Esophagus muscularis mucosa (tissue), 4 donors: ENCODE measurements at regions not wholly inside any gene's neighbourhood (a gene's known extent, or its start where the extent isn't known, plus 50 kb on each side); places are given as distances from the start of the nearest gene placed in this dataset.

ENCODE experiments used
- DNase-seq: peaks from one replicate; pipeline ENCODE4 v3.0.0-alpha.2; 2017; ENCODE audit errors: extremely low spot score
- H3K27ac ChIP-seq, 4 donors: fragments of 200-600 bp; sonication (generic); replicated peaks in 1 of 4; 1 replicate in 3 of 4; 2 replicates in 1 of 4; pipeline ENCODE4 v1.5.1; 2016 to 2019; ENCODE audit warnings: mild to moderate bottlenecking in 1 of 4
- H3K27me3 ChIP-seq, 4 donors: fragments of 200-600 bp; sonication (generic); one replicate each; pipeline versions ENCODE4 v1.5.1 to v1.6.0; 2016 to 2019
- H3K36me3 ChIP-seq, 4 donors: fragments of 200-600 bp; sonication (generic); one replicate each; pipeline ENCODE4 v1.5.1; 2016 to 2019
- H3K4me1 ChIP-seq, 4 donors: fragments of 200-600 bp; sonication (generic); one replicate each; pipeline ENCODE4 v1.5.1; 2016 to 2019
- H3K4me3 ChIP-seq, 4 donors: fragments of 200-600 bp; sonication (generic); 1 replicate in 2 of 4; 2 replicates in 2 of 4; pipeline ENCODE4 v1.5.1; 2016 to 2019; ENCODE audit warnings: mild to moderate bottlenecking in 4 of 4, moderate library complexity in 1 of 4
- H3K9me3 ChIP-seq, 4 donors: fragments of 200-600 bp; sonication (generic); 1 replicate in 3 of 4; 2 replicates in 1 of 4; pipeline ENCODE4 v1.5.1; 2016 to 2019
- CTCF ChIP-seq, 3 experiments: fragments of 200-600 bp in 2 of 3; fragments of 450-650 bp in 1 of 3; sonication (generic) in 2 of 3; IDR thresholded peaks; one replicate each; pipeline ENCODE4 v1.5.1; 2017 to 2019; ENCODE audit warnings: antibody characterized with exemption in 3 of 3, mild to moderate bottlenecking in 2 of 3, moderate library complexity in 1 of 3
- EP300 ChIP-seq: sonication (generic); formaldehyde crosslinking; IDR thresholded peaks from one replicate; pipeline ENCODE4 v1.6.1; 2017; ENCODE audit warnings: antibody characterized with exemption
- POLR2A ChIP-seq: fragments of 450-650 bp; IDR thresholded peaks from one replicate; pipeline ENCODE4 v1.6.1; 2017; ENCODE audit warnings: antibody characterized with exemption, moderate library complexity, mild to moderate bottlenecking, low read depth
- POLR2AphosphoS5 ChIP-seq, 2 donors: sonication (generic); formaldehyde crosslinking; IDR thresholded peaks; one replicate each; pipeline ENCODE4 v1.6.1; 2017; ENCODE audit warnings: antibody characterized with exemption in 2 of 2
- WGBS: methylation state at CpG from one replicate; pipeline ENCODE4 v1.1.5; 2018; 5-methylcytosine and 5-hydroxymethylcytosine counted together
- intact Hi-C: fragments of 100-400 bp; cut with DNase I; formaldehyde crosslinking; loops from one replicate; pipeline ENCODE4 v1.15.1; 2023

DNA sequence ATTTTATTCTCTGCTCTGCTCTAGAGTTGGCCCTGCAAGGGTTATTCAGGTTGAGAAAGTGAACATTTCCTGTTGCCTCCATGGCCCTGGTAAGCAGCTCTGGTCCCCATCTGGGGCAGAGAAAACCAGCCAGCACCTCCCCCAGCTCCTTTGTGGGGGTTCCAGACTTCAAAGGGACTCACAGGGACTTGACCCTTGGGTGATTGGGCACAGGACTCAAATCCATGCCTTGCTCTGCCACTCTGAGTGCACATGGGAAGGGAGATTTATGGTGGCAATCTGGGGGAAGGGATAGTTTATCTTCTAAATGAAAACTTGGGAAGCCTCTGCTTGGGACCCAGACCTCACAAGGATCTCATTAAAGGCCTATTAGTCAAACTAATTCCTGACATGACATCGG lies 212.8 kb downstream of the FOXD2 start:
- Histone ChIP-seq H3K36me3 (no peaks in the 10 kb centered on the region), H3K4me3 (no peak overlapping the region), H3K4me1 (peaks cover 0 to 3% (median 0%) of the 10 kb centered on the region in 4 donors), H3K27me3 (peaks cover 0 to 14% (median 0%) of the 10 kb centered on the region in 4 donors), H3K9me3 (no peaks in the 10 kb centered on the region), H3K27ac (no peak overlapping the region)
- TF ChIP-seq CTCF (IDR thresholded peaks at IDR 0.05) (no peak), EP300 (no peak), POLR2A (no peak), POLR2AphosphoS5 (IDR thresholded peaks at IDR 0.05) (no peak)
- no peak for DNase-seq
- WGBS, result 73% methylated on average over 1 of the region's 1 CpG
- intact Hi-C loops, result no loop called here

DNA sequence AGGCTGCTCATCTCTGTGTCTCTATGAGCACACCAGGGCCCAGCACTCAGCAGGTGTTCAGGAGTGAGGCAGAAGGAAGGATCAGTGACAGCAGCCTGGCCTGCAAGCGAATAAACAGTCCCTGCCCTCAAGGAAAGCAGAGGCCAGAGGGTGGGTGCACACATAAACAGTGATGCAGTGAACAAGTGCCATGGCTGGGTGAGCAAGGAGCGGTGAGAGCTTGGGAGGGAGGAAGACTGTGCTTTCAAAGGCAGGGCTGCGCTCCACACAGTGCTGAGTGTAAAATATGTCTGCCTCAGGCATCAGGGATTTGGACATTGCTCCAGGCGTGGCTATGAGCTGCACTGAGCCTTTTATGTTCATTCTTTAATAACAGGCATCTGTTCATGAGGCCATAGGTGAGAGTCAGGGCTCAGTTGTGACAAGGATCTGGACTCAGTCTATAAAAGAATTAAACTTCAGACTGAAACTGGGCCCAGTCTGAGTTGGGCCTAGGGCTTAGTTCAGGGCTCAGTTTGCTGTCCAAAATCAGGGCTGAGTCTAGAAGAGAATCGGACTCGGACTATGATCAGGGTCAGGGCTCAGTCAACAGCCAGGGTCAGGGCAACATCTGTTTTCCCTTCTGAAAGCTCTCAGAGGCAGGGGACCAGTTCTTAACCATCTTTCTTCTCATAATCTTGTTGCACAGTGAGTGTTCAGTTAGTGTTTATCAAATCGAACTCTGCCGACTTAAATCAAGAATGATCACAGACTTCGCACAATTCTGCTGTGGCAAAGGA lies 213.7 kb downstream of the FOXD2 start:
- intact Hi-C loops, result no loop called here
- 80% methylated on average over 9 of the region's 9 CpGs for WGBS
- H3K4me1 ChIP-seq, result peaks cover 0 to 3% (median 0%) of the 10 kb centered on the region in 4 donors
- no peak overlapping the region for H3K27ac ChIP-seq
- H3K27me3 ChIP-seq, result peaks cover 0 to 19% (median 0%) of the 10 kb centered on the region in 4 donors
- TF ChIP-seq POLR2AphosphoS5 (IDR thresholded peaks at IDR 0.05), result no peak
- TF ChIP-seq CTCF (IDR thresholded peaks at IDR 0.05), result no peak
- TF ChIP-seq POLR2A, result no peak
- no peak for TF ChIP-seq EP300
- no peak overlapping the region for H3K4me3 ChIP-seq
- no peak for DNase-seq
- no peaks in the 10 kb centered on the region for H3K36me3 ChIP-seq
- H3K9me3 ChIP-seq, result no peaks in the 10 kb centered on the region

DNA sequence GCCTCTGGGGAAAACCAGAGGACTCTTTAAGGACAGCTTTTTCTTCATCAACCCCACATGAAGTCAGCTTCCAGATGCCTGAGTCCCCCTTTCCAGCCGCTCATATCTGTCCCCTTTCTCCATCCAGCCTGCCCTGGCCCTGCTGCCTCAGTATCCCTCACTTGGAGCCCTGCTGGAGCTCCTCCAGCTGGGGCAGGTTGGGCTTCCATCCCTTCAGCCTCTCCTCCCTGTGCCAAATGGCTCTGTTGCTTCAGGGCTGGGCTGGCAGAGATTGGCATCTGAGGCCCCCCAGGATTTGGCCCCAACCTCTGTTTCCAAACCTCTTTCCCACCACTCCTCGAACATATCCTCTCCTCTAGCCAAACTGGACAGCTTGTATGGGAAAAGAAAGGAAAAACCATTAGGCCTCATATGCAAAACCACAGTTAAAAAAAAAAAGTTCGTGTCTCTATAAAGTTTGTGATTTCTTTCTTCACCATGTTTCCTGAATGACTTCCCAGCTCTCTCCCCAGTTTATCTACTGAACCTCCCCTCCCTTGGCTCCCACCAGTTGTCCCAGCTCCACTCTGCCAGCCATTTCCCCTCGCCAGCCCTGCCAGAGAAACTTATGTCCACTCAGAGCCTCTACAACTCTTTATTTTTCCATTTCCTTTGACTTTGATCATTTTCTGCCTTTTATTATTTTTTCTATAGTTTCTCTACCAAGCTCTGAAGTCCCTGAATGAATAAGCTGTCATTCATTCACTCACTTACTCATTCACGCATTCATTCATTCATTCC lies 217.9 kb downstream of the FOXD2 start:
- Histone ChIP-seq H3K9me3 (no peaks in the 10 kb centered on the region), H3K27me3 (peaks cover 0 to 36% (median 0%) of the 10 kb centered on the region in 4 donors), H3K4me1 (peaks cover 0 to 6% (median 0%) of the 10 kb centered on the region in 4 donors), H3K36me3 (no peaks in the 10 kb centered on the region), H3K4me3 (no peak overlapping the region), H3K27ac (no peak overlapping the region)
- DNase-seq, result no peak
- no peak for TF ChIP-seq POLR2A
- TF ChIP-seq EP300, result no peak
- TF ChIP-seq POLR2AphosphoS5 (IDR thresholded peaks at IDR 0.05), result no peak
- no peak for TF ChIP-seq CTCF (IDR thresholded peaks at IDR 0.05)
- 84% methylated on average over 5 of the region's 5 CpGs for WGBS
- intact Hi-C loops, result no loop called here

GRCh38 chr1:47656719-47657685 lies 219.2 kb downstream of the FOXD2 start:
- Histone ChIP-seq H3K27ac (peak overlapping the region in 3 of 4 donors; percentile 29 to 46 (median 35)), H3K36me3 (no peaks in the 10 kb centered on the region), H3K9me3 (no peaks in the 10 kb centered on the region), H3K4me3 (no peak overlapping the region), H3K27me3 (peaks cover 0 to 36% (median 0%) of the 10 kb centered on the region in 4 donors), H3K4me1 (peaks cover 0 to 6% (median 0%) of the 10 kb centered on the region in 4 donors)
- WGBS, result 76% methylated on average over 18 of the region's 18 CpGs
- DNase-seq, result no peak
- intact Hi-C loops, result no loop called here
- TF ChIP-seq CTCF (IDR thresholded peaks at IDR 0.05) (no peak), POLR2A (no peak), EP300 (no peak), POLR2AphosphoS5 (IDR thresholded peaks at IDR 0.05) (no peak)
